Prostate gland (tissue), 2 donors: ENCODE measurements at regions not wholly inside any gene's neighbourhood (a gene's known extent, or its start where the extent isn't known, plus 50 kb on each side); places are given as distances from the start of the nearest gene placed in this dataset.
"Not testable (repeated sequence)": the region's sequence is repeated elsewhere in the genome, so short reads cannot be mapped to it uniquely, and the experiment has no call there.

Source experiments
- POLR2A ChIP-seq: fragments of 450-650 bp; IDR thresholded peaks from one replicate; pipeline ENCODE4 v1.6.1; 2016; ENCODE audit warnings: antibody characterized with exemption, mild to moderate bottlenecking
- POLR2AphosphoS5 ChIP-seq: sonication (generic); formaldehyde crosslinking; IDR thresholded peaks from one replicate; pipeline ENCODE4 v1.6.1; 2017; ENCODE audit warnings: antibody characterized with exemption
- TF ChIP-seq, protein P1 (sequence below), 4 experiments: fragments of 200-600 bp in 2 of 4; fragments of 450-650 bp in 2 of 4; sonication (generic) in 2 of 4; IDR thresholded peaks; 1 replicate in 3 of 4; 2 replicates in 1 of 4; pipeline ENCODE4 v1.5.1; 2016 to 2019; ENCODE audit warnings: antibody characterized with exemption in 4 of 4, mild to moderate bottlenecking in 2 of 4, moderate library complexity in 2 of 4

DNA sequence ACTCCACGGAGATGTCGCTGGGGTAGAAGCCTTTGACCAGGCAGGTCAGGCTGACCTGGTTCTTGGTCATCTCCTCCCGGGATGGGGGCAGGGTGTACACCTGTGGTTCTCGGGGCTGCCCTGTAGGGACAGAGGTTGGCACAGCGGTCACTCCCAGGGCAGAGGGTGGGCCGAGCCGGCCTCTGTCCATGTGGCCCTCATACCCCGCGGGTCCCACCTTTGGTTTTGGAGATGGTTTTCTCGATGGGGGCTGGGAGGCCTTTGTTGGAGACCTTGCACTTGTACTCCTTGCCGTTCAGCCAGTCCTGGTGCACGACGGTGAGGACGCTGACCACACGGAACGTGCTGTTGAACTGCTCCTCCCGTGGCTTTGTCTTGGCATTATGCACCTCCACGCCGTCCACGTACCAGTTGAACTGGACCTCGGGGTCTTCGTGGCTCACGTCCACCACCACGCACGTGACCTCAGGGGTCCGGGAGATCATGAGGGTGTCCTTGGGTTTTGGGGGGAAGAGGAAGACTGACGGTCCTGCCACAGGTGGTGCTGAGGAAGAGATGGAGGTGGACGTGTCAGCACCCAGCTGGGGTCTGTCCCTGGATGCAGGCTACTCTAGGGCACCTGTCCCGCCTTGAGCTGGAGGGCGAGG, 117.1 kb downstream of the TMEM121 start:
- TF ChIP-seq, protein P1, sequence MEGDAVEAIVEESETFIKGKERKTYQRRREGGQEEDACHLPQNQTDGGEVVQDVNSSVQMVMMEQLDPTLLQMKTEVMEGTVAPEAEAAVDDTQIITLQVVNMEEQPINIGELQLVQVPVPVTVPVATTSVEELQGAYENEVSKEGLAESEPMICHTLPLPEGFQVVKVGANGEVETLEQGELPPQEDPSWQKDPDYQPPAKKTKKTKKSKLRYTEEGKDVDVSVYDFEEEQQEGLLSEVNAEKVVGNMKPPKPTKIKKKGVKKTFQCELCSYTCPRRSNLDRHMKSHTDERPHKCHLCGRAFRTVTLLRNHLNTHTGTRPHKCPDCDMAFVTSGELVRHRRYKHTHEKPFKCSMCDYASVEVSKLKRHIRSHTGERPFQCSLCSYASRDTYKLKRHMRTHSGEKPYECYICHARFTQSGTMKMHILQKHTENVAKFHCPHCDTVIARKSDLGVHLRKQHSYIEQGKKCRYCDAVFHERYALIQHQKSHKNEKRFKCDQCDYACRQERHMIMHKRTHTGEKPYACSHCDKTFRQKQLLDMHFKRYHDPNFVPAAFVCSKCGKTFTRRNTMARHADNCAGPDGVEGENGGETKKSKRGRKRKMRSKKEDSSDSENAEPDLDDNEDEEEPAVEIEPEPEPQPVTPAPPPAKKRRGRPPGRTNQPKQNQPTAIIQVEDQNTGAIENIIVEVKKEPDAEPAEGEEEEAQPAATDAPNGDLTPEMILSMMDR (IDR thresholded peaks at IDR 0.05), result not testable (repeated sequence)
- not testable (repeated sequence) for TF ChIP-seq POLR2A, POLR2AphosphoS5
